ENCODE measurements at regions not wholly inside any gene's neighbourhood (a gene's known extent, or its start where the extent isn't known, plus 50 kb on each side); places are given as distances from the start of the nearest gene placed in this dataset.

- no peak for TF ChIP-seq NR2F2 (IDR thresholded peaks at IDR 0.05)
- no peak for TF ChIP-seq GABPA (IDR thresholded peaks at IDR 0.05 in 1 of 2, conservative IDR thresholded peaks at IDR 0.05 in 1 of 2)
- TF ChIP-seq FOXA2 (IDR thresholded peaks at IDR 0.05), result no peak
Observed at GRCh38 chr9:129272348-129273025, 94.4 kb upstream of the IER5L start (continued).

GRCh38 chr9:129270903-129271431 is 92.9 kb upstream of the IER5L start:
- no peak overlapping the region for H3K27ac ChIP-seq (ENCODE audit: low read depth in 1 of 2, low read length in 2 of 2)
- TF ChIP-seq ZBTB33 (IDR thresholded peaks at IDR 0.05), result no peak
- no peak for TF ChIP-seq SP1 (IDR thresholded peaks at IDR 0.05)
- no peak for TF ChIP-seq YY1 (IDR thresholded peaks at IDR 0.05)
- H3K9me3 ChIP-seq (ENCODE audit: control insufficient read depth in 4 of 4, low read length in 3 of 4), result no peaks in the 10 kb centered on the region
- H3K9ac ChIP-seq (ENCODE audit: low read depth in 1 of 2, low read length in 2 of 2), result no peak overlapping the region
- H3K36me3 ChIP-seq (ENCODE audit: control insufficient read depth in 4 of 4, insufficient read depth in 3 of 4, low read depth in 1 of 4, low read length in 3 of 4), result no peaks in the 10 kb centered on the region
- 61% methylated on average over 11 of the region's 11 CpGs for WGBS
- no peak overlapping the region for H3K4me3 ChIP-seq (ENCODE audit: low read depth in 1 of 3, low read length in 3 of 3)
- DNase-seq (ENCODE audit: low spot score), result no peak
- no peaks in the 10 kb centered on the region for H3K4me1 ChIP-seq (ENCODE audit: control insufficient read depth in 4 of 4, insufficient read depth in 4 of 4, low read length in 3 of 4)
- H3K27me3 ChIP-seq (ENCODE audit: control insufficient read depth in 4 of 4, insufficient read depth in 4 of 4, low read length in 3 of 4), result no peaks in the 10 kb centered on the region

GRCh38 chr9:129270205-129270604 is 92.1 kb upstream of the IER5L start:
- Histone ChIP-seq H3K27me3 (ENCODE audit: control insufficient read depth in 4 of 4, insufficient read depth in 4 of 4, low read length in 3 of 4) (no peaks in the 10 kb centered on the region), H3K27ac (ENCODE audit: low read depth in 1 of 2, low read length in 2 of 2) (no peak overlapping the region), H3K4me3 (ENCODE audit: low read depth in 1 of 3, low read length in 3 of 3) (no peak overlapping the region), H3K36me3 (ENCODE audit: control insufficient read depth in 4 of 4, insufficient read depth in 3 of 4, low read depth in 1 of 4, low read length in 3 of 4) (no peaks in the 10 kb centered on the region), H3K9ac (ENCODE audit: low read depth in 1 of 2, low read length in 2 of 2) (no peak overlapping the region), H3K9me3 (ENCODE audit: control insufficient read depth in 4 of 4, low read length in 3 of 4) (no peaks in the 10 kb centered on the region), H3K4me1 (ENCODE audit: control insufficient read depth in 4 of 4, insufficient read depth in 4 of 4, low read length in 3 of 4) (no peaks in the 10 kb centered on the region)
- no peak for DNase-seq (ENCODE audit: low spot score)
- WGBS, result 87% methylated on average over 10 of the region's 10 CpGs
- TF ChIP-seq REST (IDR thresholded peaks at IDR 0.05), result no peak
- no peak for TF ChIP-seq SP1 (IDR thresholded peaks at IDR 0.05)
- TF ChIP-seq CTCF (IDR thresholded peaks at IDR 0.05; ENCODE audit: low read depth, low read length, missing input control), result no peak
- TF ChIP-seq YY1 (IDR thresholded peaks at IDR 0.05), result no peak
- no peak for TF ChIP-seq HNF4A (conservative IDR thresholded peaks at IDR 0.05)
- no peak for TF ChIP-seq TAF1 (conservative IDR thresholded peaks at IDR 0.05)
- TF ChIP-seq HNF4G (IDR thresholded peaks at IDR 0.05), result no peak
- no peak for TF ChIP-seq RAD21 (IDR thresholded peaks at IDR 0.05)
- TF ChIP-seq RXRA (IDR thresholded peaks at IDR 0.05), result no peak
- TF ChIP-seq ZBTB33 (IDR thresholded peaks at IDR 0.05), result no peak
- no peak for TF ChIP-seq MAX (IDR thresholded peaks at IDR 0.05)
- TF ChIP-seq FOXA1 (IDR thresholded peaks at IDR 0.05), result no peak
- TF ChIP-seq ATF3 (IDR thresholded peaks at IDR 0.05), result no peak
- no peak for TF ChIP-seq GABPA (IDR thresholded peaks at IDR 0.05 in 1 of 2, conservative IDR thresholded peaks at IDR 0.05 in 1 of 2)
- no peak for TF ChIP-seq FOXA2 (IDR thresholded peaks at IDR 0.05)
- TF ChIP-seq JUND (IDR thresholded peaks at IDR 0.05), result no peak
- no peak for TF ChIP-seq EGR1 (IDR thresholded peaks at IDR 0.05; ENCODE audit: low read depth in 2 of 2)
- TF ChIP-seq NR2F2 (IDR thresholded peaks at IDR 0.05), result no peak
